Liver (tissue), 7 donors: ENCODE measurements at regions not wholly inside any gene's neighbourhood (a gene's known extent, or its start where the extent isn't known, plus 50 kb on each side); places are given as distances from the start of the nearest gene placed in this dataset.

ENCODE experiments used
- DNase-seq: peaks from one replicate; pipeline ENCODE4 v3.0.0-alpha.2; 2017; ENCODE audit warnings: low spot score
- H3K27ac ChIP-seq, 2 donors: one replicate each; pipeline ENCODE4 v1.7.0; 2013; ENCODE audit warnings: inconsistent platforms in 2 of 2, low read length in 2 of 2, control low read depth in 1 of 2, low read depth in 1 of 2, mild to moderate bottlenecking in 1 of 2
- H3K27me3 ChIP-seq, 4 donors: one replicate each; pipeline versions ENCODE4 v1.6.1 to v1.7.0; 2013; ENCODE audit warnings: low read length in 3 of 4, inconsistent platforms in 1 of 4, mild to moderate bottlenecking in 1 of 4, moderate library complexity in 1 of 4; ENCODE audit not compliant: control insufficient read depth in 4 of 4, insufficient read depth in 4 of 4
- H3K36me3 ChIP-seq, 4 donors: one replicate each; pipeline versions ENCODE4 v1.6.1 to v1.7.0; 2013; ENCODE audit warnings: low read length in 3 of 4, mild to moderate bottlenecking in 3 of 4, low read depth in 1 of 4, moderate library complexity in 1 of 4; ENCODE audit not compliant: control insufficient read depth in 4 of 4, insufficient read depth in 3 of 4
- H3K4me1 ChIP-seq, 4 donors: one replicate each; pipeline versions ENCODE4 v1.6.1 to v1.7.0; 2013; ENCODE audit warnings: low read length in 3 of 4, mild to moderate bottlenecking in 3 of 4, moderate library complexity in 1 of 4; ENCODE audit not compliant: control insufficient read depth in 4 of 4, insufficient read depth in 4 of 4
- H3K4me3 ChIP-seq, 3 donors: one replicate each; pipeline versions ENCODE4 v1.6.1 to v1.7.0; 2013; ENCODE audit warnings: low read length in 3 of 3, control low read depth in 1 of 3, low read depth in 1 of 3, mild to moderate bottlenecking in 1 of 3
- H3K9ac ChIP-seq, 2 donors: one replicate each; pipeline ENCODE4 v1.7.0; 2013; ENCODE audit warnings: low read length in 2 of 2, mild to moderate bottlenecking in 2 of 2, moderate library complexity in 2 of 2, control low read depth in 1 of 2, low read depth in 1 of 2
- H3K9me3 ChIP-seq, 4 donors: one replicate each; pipeline versions ENCODE4 v1.6.1 to v1.7.0; 2013; ENCODE audit warnings: low read length in 3 of 4; ENCODE audit not compliant: control insufficient read depth in 4 of 4
- EGR1 ChIP-seq, 2 donors: IDR thresholded peaks; 2 replicates each; pipeline ENCODE4 v1.6.1; 2016 to 2018; ENCODE audit warnings: antibody characterized with exemption in 2 of 2, low read depth in 2 of 2
- FOXA1 ChIP-seq: IDR thresholded peaks from 2 replicates; pipeline ENCODE4 v1.6.1; 2016; ENCODE audit warnings: antibody characterized with exemption
- FOXA2 ChIP-seq: IDR thresholded peaks from 2 replicates; pipeline ENCODE4 v1.6.1; 2016; ENCODE audit warnings: antibody characterized with exemption
- GABPA ChIP-seq, 2 donors: IDR thresholded peaks in 1 of 2; conservative IDR thresholded peaks in 1 of 2; 2 replicates each; pipeline ENCODE4 v1.6.1; 2016; ENCODE audit warnings: antibody characterized with exemption in 2 of 2, mild to moderate bottlenecking in 1 of 2, moderate library complexity in 1 of 2
- HNF4A ChIP-seq, 2 donors: conservative IDR thresholded peaks; 2 replicates each; pipeline ENCODE4 v1.6.1; 2016; ENCODE audit warnings: antibody characterized with exemption in 2 of 2, mild to moderate bottlenecking in 2 of 2
- HNF4G ChIP-seq: IDR thresholded peaks from 2 replicates; pipeline ENCODE4 v1.6.1; 2016; ENCODE audit warnings: antibody characterized with exemption
- JUND ChIP-seq, 2 donors: IDR thresholded peaks; 2 replicates each; pipeline ENCODE4 v1.6.1; 2016; ENCODE audit warnings: antibody characterized with exemption in 2 of 2
- NR2F2 ChIP-seq: IDR thresholded peaks from 2 replicates; pipeline ENCODE4 v1.6.1; 2016; ENCODE audit warnings: antibody characterized with exemption
- RAD21 ChIP-seq, 2 donors: IDR thresholded peaks; 2 replicates each; pipeline ENCODE4 v1.6.1; 2016; ENCODE audit warnings: antibody characterized with exemption in 2 of 2, mild to moderate bottlenecking in 2 of 2
- REST ChIP-seq: IDR thresholded peaks from 2 replicates; pipeline ENCODE4 v1.6.1; 2016; ENCODE audit warnings: antibody characterized with exemption, mild to moderate bottlenecking
- RXRA ChIP-seq, 2 donors: IDR thresholded peaks; 2 replicates each; pipeline ENCODE4 v1.6.1; 2017 to 2018; ENCODE audit warnings: antibody characterized with exemption in 2 of 2, mild to moderate bottlenecking in 1 of 2
- SP1 ChIP-seq: IDR thresholded peaks from 2 replicates; pipeline ENCODE4 v1.6.1; 2018; ENCODE audit warnings: antibody characterized with exemption, mild to moderate bottlenecking
- TAF1 ChIP-seq: conservative IDR thresholded peaks from 2 replicates; pipeline ENCODE4 v1.6.1; 2016; ENCODE audit warnings: antibody characterized with exemption, mild to moderate bottlenecking
- YY1 ChIP-seq: IDR thresholded peaks from 2 replicates; pipeline ENCODE4 v1.6.1; 2016; ENCODE audit warnings: antibody characterized with exemption, mild to moderate bottlenecking
- WGBS: extraction: QIAGEN DNeasy Blood & Tissue Kit; methylation state at CpG from one replicate; pipeline ENCODE4 v1.1.7; 2013; 5-methylcytosine and 5-hydroxymethylcytosine counted together
- TF ChIP-seq, protein P1 (sequence below): IDR thresholded peaks from 2 replicates; pipeline ENCODE4 v1.6.1; 2016; ENCODE audit warnings: antibody characterized with exemption
- TF ChIP-seq, protein P2 (sequence below): IDR thresholded peaks from 2 replicates; pipeline ENCODE4 v1.6.1; 2016; ENCODE audit warnings: antibody characterized with exemption
- TF ChIP-seq, protein P3 (sequence below): IDR thresholded peaks from 2 replicates; pipeline ENCODE4 v1.6.1; 2016; ENCODE audit warnings: antibody characterized with exemption
- donor health status: healthy.
- donor health status: healthy.
- donor health status: healthy.
- donor health status: healthy.

GRCh38 chr15:67927501-67928168, 87.8 kb upstream of the RNU6-1 start:
- no peak for DNase-seq
- no peaks in the 10 kb centered on the region for H3K36me3 ChIP-seq
- peaks cover 0 to 7% (median 2%) of the 10 kb centered on the region in 4 donors for H3K4me1 ChIP-seq
- no peak overlapping the region for H3K27ac ChIP-seq
- TF ChIP-seq EGR1 (IDR thresholded peaks at IDR 0.05; ENCODE audit: low read depth in 2 of 2), result no peak
- no peak for TF ChIP-seq TAF1
- TF ChIP-seq FOXA1, result no peak
- TF ChIP-seq, protein P1, sequence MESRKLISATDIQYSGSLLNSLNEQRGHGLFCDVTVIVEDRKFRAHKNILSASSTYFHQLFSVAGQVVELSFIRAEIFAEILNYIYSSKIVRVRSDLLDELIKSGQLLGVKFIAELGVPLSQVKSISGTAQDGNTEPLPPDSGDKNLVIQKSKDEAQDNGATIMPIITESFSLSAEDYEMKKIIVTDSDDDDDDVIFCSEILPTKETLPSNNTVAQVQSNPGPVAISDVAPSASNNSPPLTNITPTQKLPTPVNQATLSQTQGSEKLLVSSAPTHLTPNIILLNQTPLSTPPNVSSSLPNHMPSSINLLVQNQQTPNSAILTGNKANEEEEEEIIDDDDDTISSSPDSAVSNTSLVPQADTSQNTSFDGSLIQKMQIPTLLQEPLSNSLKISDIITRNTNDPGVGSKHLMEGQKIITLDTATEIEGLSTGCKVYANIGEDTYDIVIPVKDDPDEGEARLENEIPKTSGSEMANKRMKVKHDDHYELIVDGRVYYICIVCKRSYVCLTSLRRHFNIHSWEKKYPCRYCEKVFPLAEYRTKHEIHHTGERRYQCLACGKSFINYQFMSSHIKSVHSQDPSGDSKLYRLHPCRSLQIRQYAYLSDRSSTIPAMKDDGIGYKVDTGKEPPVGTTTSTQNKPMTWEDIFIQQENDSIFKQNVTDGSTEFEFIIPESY, result no peak
- no peak for TF ChIP-seq RXRA (IDR thresholded peaks at IDR 0.05)
- TF ChIP-seq GABPA (IDR thresholded peaks at IDR 0.05 in 1 of 2, conservative IDR thresholded peaks at IDR 0.05 in 1 of 2), result no peak
- no peak for TF ChIP-seq JUND (IDR thresholded peaks at IDR 0.05)
- TF ChIP-seq HNF4G, result no peak
- TF ChIP-seq RAD21 (IDR thresholded peaks at IDR 0.05), result no peak
- TF ChIP-seq YY1, result no peak
- no peak for TF ChIP-seq REST
- no peak for TF ChIP-seq FOXA2
- TF ChIP-seq, protein P2, sequence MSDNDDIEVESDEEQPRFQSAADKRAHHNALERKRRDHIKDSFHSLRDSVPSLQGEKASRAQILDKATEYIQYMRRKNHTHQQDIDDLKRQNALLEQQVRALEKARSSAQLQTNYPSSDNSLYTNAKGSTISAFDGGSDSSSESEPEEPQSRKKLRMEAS, result no peak
- TF ChIP-seq NR2F2, result no peak
- TF ChIP-seq HNF4A (conservative IDR thresholded peaks at IDR 0.05), result no peak
- TF ChIP-seq, protein P3, sequence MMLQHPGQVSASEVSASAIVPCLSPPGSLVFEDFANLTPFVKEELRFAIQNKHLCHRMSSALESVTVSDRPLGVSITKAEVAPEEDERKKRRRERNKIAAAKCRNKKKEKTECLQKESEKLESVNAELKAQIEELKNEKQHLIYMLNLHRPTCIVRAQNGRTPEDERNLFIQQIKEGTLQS, result no peak
- H3K9me3 ChIP-seq, result no peaks in the 10 kb centered on the region
- H3K27me3 ChIP-seq, result no peaks in the 10 kb centered on the region
- no peak overlapping the region for H3K4me3 ChIP-seq
- no peak overlapping the region for H3K9ac ChIP-seq
- 71% methylated on average over 9 of the region's 9 CpGs for WGBS

- no peak overlapping the region for H3K27ac ChIP-seq
- TF ChIP-seq, protein P2, result no peak
- TF ChIP-seq GABPA (IDR thresholded peaks at IDR 0.05 in 1 of 2, conservative IDR thresholded peaks at IDR 0.05 in 1 of 2), result no peak
- TF ChIP-seq TAF1, result no peak
- TF ChIP-seq FOXA1, result no peak
- no peak for TF ChIP-seq YY1
- TF ChIP-seq HNF4G, result no peak
- no peak for TF ChIP-seq FOXA2
- TF ChIP-seq RXRA (IDR thresholded peaks at IDR 0.05), result no peak
- TF ChIP-seq, protein P1, result no peak
- no peak for TF ChIP-seq SP1
- TF ChIP-seq NR2F2, result no peak
- no peak for TF ChIP-seq JUND (IDR thresholded peaks at IDR 0.05)
- no peak for TF ChIP-seq RAD21 (IDR thresholded peaks at IDR 0.05)
- TF ChIP-seq, protein P3, result no peak
- no peak for TF ChIP-seq REST
Measured at GRCh38 chr15:67928666-67929065, 88.8 kb upstream of the RNU6-1 start.

More at GRCh38 chr15:67928666-67929065, 88.8 kb upstream of the RNU6-1 start:
- no peak overlapping the region for H3K9ac ChIP-seq
- H3K27me3 ChIP-seq, result no peaks in the 10 kb centered on the region
- no peaks in the 10 kb centered on the region for H3K36me3 ChIP-seq
- no peak for DNase-seq
- no peaks in the 10 kb centered on the region for H3K4me1 ChIP-seq
- H3K4me3 ChIP-seq, result no peak overlapping the region
- 71% methylated on average over 6 of the region's 6 CpGs for WGBS
- no peaks in the 10 kb centered on the region for H3K9me3 ChIP-seq
